ENCODE measurements at regions not wholly inside any gene's neighbourhood (a gene's known extent, or its start where the extent isn't known, plus 50 kb on each side); places are given as distances from the start of the nearest gene placed in this dataset.

GRCh38 chr7:28299556-28299955 lies 112.8 kb upstream of the CREB5 start (continued):
- TF ChIP-seq IRF3 (IDR thresholded peaks at IDR 0.05; ENCODE audit: low read depth, low read length) (no peak), POLR2AphosphoS5 (IDR thresholded peaks at IDR 0.05; ENCODE audit: low read depth, low read length) (no peak), PBX3 (IDR thresholded peaks at IDR 0.05) (no peak), FOXJ3 (CRISPR knock-in tag; IDR thresholded peaks at IDR 0.05) (no peak)

DNA sequence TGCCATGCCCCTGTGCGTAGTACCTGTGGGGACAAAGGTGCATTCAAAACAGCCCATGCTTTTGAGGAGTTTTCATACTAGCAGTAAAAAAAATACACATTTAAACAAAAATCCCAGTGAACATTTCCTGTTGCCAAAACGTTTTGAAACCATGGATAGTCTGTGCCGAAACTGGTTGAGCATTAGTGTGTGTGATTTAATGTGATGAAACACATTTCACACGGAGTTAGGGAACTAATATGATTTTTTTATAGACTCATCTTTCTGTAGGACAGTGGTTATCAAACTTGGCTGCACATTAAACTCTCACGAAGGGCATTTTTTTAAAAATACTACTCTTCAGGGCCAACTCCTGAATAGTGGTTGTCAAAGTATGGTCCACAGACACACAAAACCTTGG lies 111.8 kb upstream of the CREB5 start:
- 52% methylated on average over 5 of the region's 5 CpGs for WGBS (ENCODE audit: low lambda C conversion rate)
- no peaks in the 10 kb centered on the region for H4K20me1 ChIP-seq (ENCODE audit: insufficient read depth)
- no peak overlapping the region for H2AFZ ChIP-seq (ENCODE audit: low read depth)
- H3K27me3 ChIP-seq (ENCODE audit: insufficient read depth): peaks cover 5% of the 10 kb centered on the region; the same call in 1 of the 2 replicates
- no peak for TF ChIP-seq USF2 (IDR thresholded peaks at IDR 0.05; ENCODE audit: borderline replicate concordance, low read depth, low read length)
- no peak for TF ChIP-seq RXRA (IDR thresholded peaks at IDR 0.05; ENCODE audit: borderline replicate concordance, low read depth)
- no peaks in the 10 kb centered on the region; a peak in 2 of 4 replicates for H3K4me1 ChIP-seq (ENCODE audit: control insufficient read depth in 1 of 2, insufficient read depth in 2 of 2, low read depth in 1 of 2, low read length in 1 of 2)
- no peak overlapping the region for H3K9ac ChIP-seq
- no peak overlapping the region for H3K27ac ChIP-seq (ENCODE audit: low read depth in 2 of 2, low read length in 1 of 2)
- ChIA-PET CTCF (interaction anchor here (1.3 to 7.0 kb wide), 10 partner anchors 15 to 806 kb away, joined by 3 to 68 read pairs (median 9); no protein-coding TSS in a partner anchor), POLR2A (no interaction called here)
- no peak overlapping the region for H3K4me3 ChIP-seq (ENCODE audit: low read depth in 2 of 2, low read length in 1 of 2)
- H3K4me2 ChIP-seq: no peak overlapping the region
- H3K9me2 ChIP-seq: no peaks in the 10 kb centered on the region
- no peaks in the 10 kb centered on the region for H3F3A ChIP-seq (replicated peaks; ENCODE audit: insufficient read depth)
- H3K79me2 ChIP-seq (ENCODE audit: insufficient read depth): no peaks in the 10 kb centered on the region
- no peak for DNase-seq
- H3K9me3 ChIP-seq: no peaks in the 10 kb centered on the region
- no peaks in the 10 kb centered on the region for H3K36me3 ChIP-seq (replicated peaks in 1 of 2; ENCODE audit: control insufficient read depth in 1 of 2, insufficient read depth in 2 of 2, low read length in 1 of 2)

DNA sequence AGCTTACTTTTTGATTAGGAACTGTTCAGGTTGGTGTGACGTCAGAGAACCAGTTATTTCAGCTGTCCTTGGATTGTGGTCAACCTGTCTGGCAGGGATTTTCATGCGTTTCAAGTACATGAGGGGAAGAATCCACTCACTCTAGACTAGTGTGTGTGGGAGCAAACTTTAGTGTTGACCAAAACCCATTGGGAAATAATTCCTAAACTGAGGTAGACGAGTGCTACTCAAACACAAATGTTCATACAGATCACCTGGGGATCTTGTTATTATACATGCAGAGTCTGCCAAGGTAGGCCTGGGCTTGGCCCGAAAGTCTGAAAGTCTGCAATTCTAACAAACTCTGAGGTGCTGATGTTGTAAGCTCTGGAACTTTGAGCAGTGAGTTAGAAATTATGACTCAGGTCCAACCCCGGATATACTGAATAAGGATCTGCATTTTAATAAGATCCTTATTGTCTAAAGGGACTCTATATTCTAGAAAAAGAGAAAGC lies 111.1 kb upstream of the CREB5 start:
- ChIA-PET POLR2A (no interaction called here), CTCF (interaction anchor here (0.8 to 7.0 kb wide), 10 partner anchors 10 to 553 kb away, joined by 3 to 68 read pairs (median 8); no protein-coding TSS in a partner anchor)
- H3K9me2 ChIP-seq: no peaks in the 10 kb centered on the region
- no peak overlapping the region for H3K9ac ChIP-seq
- peaks cover 5% of the 10 kb centered on the region; the same call in 1 of the 2 replicates for H3K27me3 ChIP-seq (ENCODE audit: insufficient read depth)
- WGBS (ENCODE audit: low lambda C conversion rate): 76% methylated on average over 5 of the region's 5 CpGs
- H2AFZ ChIP-seq (ENCODE audit: low read depth): no peak overlapping the region
- no peak overlapping the region for H3K27ac ChIP-seq (ENCODE audit: low read depth in 2 of 2, low read length in 1 of 2)
- H3K9me3 ChIP-seq: no peaks in the 10 kb centered on the region
- H3F3A ChIP-seq (replicated peaks; ENCODE audit: insufficient read depth): no peaks in the 10 kb centered on the region
- TF ChIP-seq TEAD4 (IDR thresholded peaks at IDR 0.05; ENCODE audit: borderline replicate concordance, insufficient read depth): no peak
- no peak for TF ChIP-seq RFX5 (IDR thresholded peaks at IDR 0.05; ENCODE audit: low read length)
- TF ChIP-seq, protein P1, sequence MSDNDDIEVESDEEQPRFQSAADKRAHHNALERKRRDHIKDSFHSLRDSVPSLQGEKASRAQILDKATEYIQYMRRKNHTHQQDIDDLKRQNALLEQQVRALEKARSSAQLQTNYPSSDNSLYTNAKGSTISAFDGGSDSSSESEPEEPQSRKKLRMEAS (IDR thresholded peaks at IDR 0.05; ENCODE audit: low read depth): no peak
- TF ChIP-seq IRF3 (IDR thresholded peaks at IDR 0.05; ENCODE audit: low read depth, low read length): no peak
- TF ChIP-seq RAD21 (IDR thresholded peaks at IDR 0.05; ENCODE audit: low read length): no peak
- no peak for TF ChIP-seq EP300 (IDR thresholded peaks at IDR 0.05; ENCODE audit: borderline replicate concordance in 1 of 2, low read depth in 1 of 2, low read length in 1 of 2)
- TF ChIP-seq TCF12 (IDR thresholded peaks at IDR 0.05): no peak
- no peak for TF ChIP-seq RXRA (IDR thresholded peaks at IDR 0.05; ENCODE audit: borderline replicate concordance, low read depth)
- no peak for TF ChIP-seq PBX3 (IDR thresholded peaks at IDR 0.05)
- TF ChIP-seq FOSL2 (IDR thresholded peaks at IDR 0.05; ENCODE audit: borderline replicate concordance, low read depth): no peak
- TF ChIP-seq NRF1 (IDR thresholded peaks at IDR 0.05; ENCODE audit: low read depth, low read length): no peak
- no peak for TF ChIP-seq FOXM1 (IDR thresholded peaks at IDR 0.05; ENCODE audit: low read depth)
- no peak for TF ChIP-seq POLR2AphosphoS5 (IDR thresholded peaks at IDR 0.05; ENCODE audit: low read depth, low read length)
- H3K36me3 ChIP-seq (replicated peaks in 1 of 2; ENCODE audit: control insufficient read depth in 1 of 2, insufficient read depth in 2 of 2, low read length in 1 of 2): no peaks in the 10 kb centered on the region
- H3K4me2 ChIP-seq: no peak overlapping the region
- no peak for DNase-seq
- no peaks in the 10 kb centered on the region for H3K79me2 ChIP-seq (ENCODE audit: insufficient read depth)
- H3K4me3 ChIP-seq (ENCODE audit: low read depth in 2 of 2, low read length in 1 of 2): no peak overlapping the region
- no peaks in the 10 kb centered on the region; a peak in 2 of 4 replicates for H3K4me1 ChIP-seq (ENCODE audit: control insufficient read depth in 1 of 2, insufficient read depth in 2 of 2, low read depth in 1 of 2, low read length in 1 of 2)
- H4K20me1 ChIP-seq (ENCODE audit: insufficient read depth): no peaks in the 10 kb centered on the region

Data from SK-N-SH (cell line).